ENCODE measurements at regions not wholly inside any gene's neighbourhood (a gene's known extent, or its start where the extent isn't known, plus 50 kb on each side); places are given as distances from the start of the nearest gene placed in this dataset.
"Not testable (repeated sequence)": the region's sequence is repeated elsewhere in the genome, so short reads cannot be mapped to it uniquely, and the experiment has no call there.

GRCh38 chr20:10109641-10110040 is 74.9 kb downstream of the ANKEF1 start:
- no peak for DNase-seq (ENCODE audit: low read depth)

- peak; percentile 62 for DNase-seq (ENCODE audit: low read depth)
Observed at GRCh38 chr20:10110151-10110550, 75.4 kb downstream of the ANKEF1 start.

GRCh38 chr20:10111139-10111958 is 76.6 kb downstream of the ANKEF1 start:
- DNase-seq (ENCODE audit: low read depth): peak; percentile 55

- DNase-seq (ENCODE audit: low read depth): no peak
Observed at GRCh38 chr20:10111959-10112250, 77.1 kb downstream of the ANKEF1 start.

- no peak for DNase-seq (ENCODE audit: low read depth)
Observed at GRCh38 chr20:10113746-10114145, 79.0 kb downstream of the ANKEF1 start.

GRCh38 chr20:10114598-10114997 is 79.8 kb downstream of the ANKEF1 start:
- DNase-seq (ENCODE audit: low read depth): no peak

- peak; percentile 50 for DNase-seq (ENCODE audit: low read depth)
Observed at GRCh38 chr20:10115021-10115420, 80.2 kb downstream of the ANKEF1 start.

GRCh38 chr20:10119336-10119735 is 84.5 kb downstream of the ANKEF1 start:
- DNase-seq (ENCODE audit: low read depth): peak; percentile 25

- not testable (repeated sequence) for DNase-seq (ENCODE audit: low read depth)
Observed at GRCh38 chr20:10124883-10125282, 90.1 kb downstream of the ANKEF1 start.

GRCh38 chr20:10125757-10126156 is 91.0 kb downstream of the ANKEF1 start:
- DNase-seq (ENCODE audit: low read depth): no peak

GRCh38 chr20:10129749-10130148 is 88.9 kb upstream of the SNAP25 start:
- no peak for DNase-seq (ENCODE audit: low read depth)

- DNase-seq (ENCODE audit: low read depth): peak; percentile 13
Observed at GRCh38 chr20:10131732-10132345, 86.8 kb upstream of the SNAP25 start.

GRCh38 chr20:10132387-10132786 is 86.2 kb upstream of the SNAP25 start:
- DNase-seq (ENCODE audit: low read depth): no peak

GRCh38 chr20:10133532-10133931 is 85.1 kb upstream of the SNAP25 start:
- no peak for DNase-seq (ENCODE audit: low read depth)

GRCh38 chr20:10134176-10134575 is 84.5 kb upstream of the SNAP25 start:
- DNase-seq (ENCODE audit: low read depth): no peak

- DNase-seq (ENCODE audit: low read depth): no peak
Observed at GRCh38 chr20:10135438-10135837, 83.2 kb upstream of the SNAP25 start.

- no peak for DNase-seq (ENCODE audit: low read depth)
Observed at GRCh38 chr20:10137032-10137431, 81.6 kb upstream of the SNAP25 start.

- no peak for DNase-seq (ENCODE audit: low read depth)
Observed at GRCh38 chr20:10137533-10137932, 81.1 kb upstream of the SNAP25 start.

GRCh38 chr20:10157549-10157948 is 61.1 kb upstream of the SNAP25 start:
- DNase-seq (ENCODE audit: low read depth): no peak

GRCh38 chr20:10167040-10167439 is 51.6 kb upstream of the SNAP25 start:
- DNase-seq (ENCODE audit: low read depth): no peak

GRCh38 chr20:10167594-10167993 is 51.0 kb upstream of the SNAP25 start:
- DNase-seq (ENCODE audit: low read depth): no peak

All from myocyte (in vitro differentiated cells).